HG02571 (cell line): ENCODE measurements at regions not wholly inside any gene's neighbourhood (a gene's known extent, or its start where the extent isn't known, plus 50 kb on each side); places are given as distances from the start of the nearest gene placed in this dataset.

Source experiments
- ATAC-seq: cut with Tn5 transposase; IDR thresholded peaks from one replicate; pipeline ENCODE4 v1.9.1; 2021; ENCODE audit warnings: mild to moderate bottlenecking, moderate library complexity; ENCODE audit not compliant: unreplicated experiment

DNA sequence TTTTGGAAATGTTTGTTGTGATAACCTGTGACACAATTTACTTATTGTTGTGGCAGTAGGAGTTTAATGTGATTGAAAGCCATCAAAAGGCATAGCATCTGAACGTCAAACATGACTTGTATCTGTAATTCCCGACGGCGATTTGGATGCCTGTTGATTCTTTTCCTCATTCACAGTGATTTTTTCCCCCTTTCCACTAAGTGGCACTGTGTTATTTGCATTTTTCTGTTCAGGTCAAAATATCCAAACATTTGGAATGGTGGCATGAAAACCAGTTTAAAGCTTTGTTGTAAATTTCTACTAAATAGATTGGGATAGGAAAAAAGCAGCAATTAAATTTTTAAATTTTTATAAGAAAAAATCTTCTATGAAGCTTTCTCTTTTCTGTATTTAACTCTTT, 259.9 kb upstream of the KCNH8 start:
- no peak for ATAC-seq

DNA sequence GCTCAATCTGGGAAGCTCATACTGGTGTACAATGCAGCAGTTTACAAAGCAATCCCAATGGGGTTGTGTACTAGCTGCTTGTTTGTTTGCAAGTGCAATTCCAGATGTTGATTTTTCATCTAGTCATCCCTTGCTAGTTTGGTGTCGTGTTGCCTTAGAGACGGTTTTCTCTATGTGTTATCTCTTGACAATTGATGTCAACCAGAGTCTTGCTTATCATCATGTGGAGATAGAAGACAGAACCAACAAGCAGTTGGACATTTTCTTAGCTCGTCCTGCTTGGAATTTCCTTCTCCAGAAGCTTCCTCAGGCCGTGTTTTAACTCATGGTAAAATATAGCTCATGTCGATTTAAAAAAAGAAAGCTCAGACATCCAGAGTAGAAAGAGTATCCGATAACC, 262.0 kb upstream of the KCNH8 start:
- ATAC-seq = no peak

DNA sequence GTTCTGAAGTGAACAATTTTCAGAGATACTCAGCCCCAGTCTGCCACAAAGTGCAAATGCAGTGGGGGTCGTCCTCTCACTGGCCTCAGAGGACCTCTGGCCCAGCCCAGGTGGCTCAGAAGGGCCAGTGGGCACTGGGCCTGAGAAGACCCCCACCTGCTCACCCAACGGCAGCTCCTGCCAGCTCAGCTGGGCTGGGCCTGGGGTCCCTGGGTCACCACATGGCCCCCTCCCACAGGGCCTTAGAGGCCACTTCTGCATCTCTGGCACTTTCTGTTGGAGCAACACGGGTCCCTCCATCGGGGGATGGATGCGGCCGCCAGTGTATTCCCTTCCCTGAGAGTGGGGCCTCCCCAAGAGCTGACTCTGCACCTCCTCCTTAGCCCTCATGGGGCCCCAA, 262.7 kb upstream of the KCNH8 start:
- ATAC-seq = no peak

DNA sequence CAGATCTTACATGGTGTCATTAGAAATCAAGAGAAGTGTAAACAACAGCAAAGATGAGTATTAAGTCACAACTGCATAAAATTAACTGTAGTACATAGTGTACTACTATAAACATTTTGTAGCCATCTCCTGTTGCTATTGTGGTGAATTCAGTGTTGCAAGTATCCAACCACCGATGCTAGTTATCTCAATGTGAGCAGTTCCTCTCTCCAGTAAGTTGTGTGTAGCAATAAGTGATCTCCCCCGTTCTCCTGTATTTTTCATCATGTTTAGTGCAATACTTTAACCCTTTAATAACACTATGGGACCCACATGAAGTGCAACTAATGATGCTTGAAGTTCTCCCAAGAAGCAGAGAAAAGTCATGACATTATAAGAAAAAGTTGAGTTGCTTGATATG, 264.7 kb upstream of the KCNH8 start:
- ATAC-seq = no peak

DNA sequence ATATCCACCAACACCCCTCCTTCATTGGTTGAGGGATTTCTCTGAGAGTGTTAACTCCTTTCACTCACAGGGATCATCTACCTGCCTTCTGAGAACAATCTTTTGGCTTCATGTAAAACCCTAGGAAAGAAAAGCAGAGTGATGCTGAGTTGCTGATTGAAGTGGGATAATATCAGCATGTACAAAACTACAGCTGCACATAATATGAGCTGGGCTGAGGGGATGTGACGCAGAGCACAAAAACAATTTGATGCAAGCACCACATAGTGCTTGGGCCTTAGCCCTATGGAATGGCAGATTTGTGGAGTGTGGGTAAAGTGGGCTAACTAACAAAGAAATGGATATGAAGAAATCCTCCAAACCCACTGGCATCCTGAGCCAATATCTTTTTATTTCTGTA, 267.6 kb upstream of the KCNH8 start:
- ATAC-seq = no peak

DNA sequence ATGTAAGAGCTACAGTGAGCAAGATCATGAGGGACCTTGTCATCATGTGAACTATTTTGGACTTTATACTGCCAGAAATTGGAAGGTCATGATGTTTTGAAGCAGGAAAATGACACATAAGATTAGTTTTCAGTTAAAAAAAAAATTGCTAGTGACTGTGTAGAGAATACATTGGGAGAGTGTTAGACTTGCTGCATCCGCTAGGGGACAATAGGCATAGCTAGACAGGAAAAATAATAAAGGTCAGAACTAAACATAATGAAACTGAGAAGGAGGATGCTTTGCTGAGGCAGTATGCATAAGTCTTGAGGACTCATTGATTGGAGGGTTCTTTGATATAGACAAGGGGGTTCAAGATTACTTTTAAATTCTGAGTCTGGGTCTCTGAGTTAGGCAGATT, 275.8 kb upstream of the KCNH8 start:
- ATAC-seq = no peak

DNA sequence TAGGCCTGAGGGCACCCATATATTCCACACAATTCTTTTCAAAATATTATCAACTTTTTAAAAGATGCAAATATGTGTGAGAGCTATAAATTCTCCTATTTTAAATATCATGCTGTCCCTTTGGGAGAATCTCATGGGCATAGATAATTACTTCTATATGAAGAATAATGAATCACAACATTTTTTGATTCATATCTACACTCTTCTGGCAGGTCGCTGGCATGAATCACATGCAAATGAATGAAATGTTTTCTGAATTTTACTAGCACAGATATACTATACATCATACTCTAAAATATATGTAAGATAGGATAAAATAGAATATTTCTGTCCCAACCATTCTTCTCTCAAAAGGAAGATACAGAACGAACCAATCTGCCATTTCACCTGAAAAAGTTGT, 277.7 kb upstream of the KCNH8 start:
- ATAC-seq = no peak

DNA sequence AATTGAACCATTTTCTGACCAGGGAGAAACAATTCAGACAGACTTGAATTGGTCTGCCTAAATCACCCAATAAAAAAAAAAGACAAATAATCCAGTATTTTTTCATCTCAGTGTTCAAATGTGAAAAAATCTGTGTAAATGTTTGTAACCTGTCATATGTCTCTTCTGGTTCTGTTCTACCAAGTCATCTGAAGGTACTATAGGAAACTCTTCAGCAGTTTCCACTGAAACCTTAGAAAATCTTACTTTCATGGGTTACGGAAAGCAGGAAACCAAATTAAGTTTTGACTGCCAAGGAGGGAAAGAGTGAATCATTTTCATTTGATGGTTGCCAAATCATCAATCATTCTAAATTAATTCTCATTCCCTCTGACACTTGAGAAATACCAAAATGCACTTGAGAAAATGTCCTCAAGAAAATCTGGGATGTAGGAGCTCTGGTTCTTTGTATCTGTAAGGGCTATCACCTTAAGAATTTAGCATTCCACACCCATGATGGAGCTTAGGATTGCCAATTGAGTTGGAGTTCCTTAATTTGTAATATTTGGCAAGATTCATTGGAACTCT, 278.2 kb upstream of the KCNH8 start:
- no peak for ATAC-seq

DNA sequence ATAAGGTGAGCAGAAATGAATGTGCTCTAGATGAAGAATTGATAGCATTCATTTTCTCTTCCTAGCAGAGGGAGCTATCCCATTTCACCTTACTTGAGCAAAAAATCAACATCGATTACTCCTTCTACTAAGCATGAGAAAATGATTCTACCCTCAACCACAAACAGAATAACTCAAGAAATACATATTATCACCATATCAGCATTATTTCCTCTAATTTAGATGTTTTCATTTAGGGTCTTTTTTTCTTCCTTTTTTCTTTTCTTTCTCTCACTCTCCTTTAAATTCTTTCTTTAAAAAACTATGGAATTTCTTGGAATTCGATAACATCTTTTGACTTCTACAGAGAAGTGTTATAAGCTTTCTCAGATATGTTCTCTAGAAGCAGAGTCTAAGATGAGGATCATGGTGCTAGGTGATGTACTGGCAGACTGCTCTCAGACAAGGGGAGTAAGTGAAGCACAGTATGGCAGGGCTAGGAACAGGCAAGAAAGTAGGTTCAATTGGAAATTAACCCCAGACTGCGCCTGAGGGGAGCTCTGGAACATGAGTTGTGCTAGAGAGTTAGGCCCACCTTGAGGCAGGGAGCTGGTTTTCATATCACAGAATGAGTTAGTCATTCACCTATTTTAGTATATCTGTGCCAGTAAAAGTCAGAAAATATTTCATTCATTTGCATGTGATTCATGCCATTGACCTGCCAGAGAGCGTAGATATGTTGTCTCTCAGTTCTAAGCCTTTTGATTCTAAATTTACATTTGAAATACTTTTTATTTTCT, 279.2 kb upstream of the KCNH8 start:
- ATAC-seq = no peak

DNA sequence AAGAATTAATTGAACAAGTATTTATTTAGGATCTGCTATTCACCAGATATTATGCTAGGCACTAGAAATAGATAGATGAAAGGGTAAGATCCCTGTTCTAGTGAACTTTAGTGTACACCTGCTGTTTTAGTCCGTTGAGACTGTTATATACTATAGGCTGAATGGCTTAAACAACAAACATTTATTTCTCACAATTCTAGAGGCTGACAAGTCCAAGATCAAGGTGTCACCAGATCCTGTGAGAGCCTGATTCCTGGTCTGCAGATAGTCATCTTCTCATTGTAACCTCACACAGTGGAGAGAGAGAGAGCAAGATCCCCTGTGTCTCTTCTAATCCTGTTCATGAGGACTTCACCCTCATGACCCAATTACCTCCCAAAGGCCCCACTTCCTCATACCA, 281.4 kb upstream of the KCNH8 start:
- no peak for ATAC-seq

DNA sequence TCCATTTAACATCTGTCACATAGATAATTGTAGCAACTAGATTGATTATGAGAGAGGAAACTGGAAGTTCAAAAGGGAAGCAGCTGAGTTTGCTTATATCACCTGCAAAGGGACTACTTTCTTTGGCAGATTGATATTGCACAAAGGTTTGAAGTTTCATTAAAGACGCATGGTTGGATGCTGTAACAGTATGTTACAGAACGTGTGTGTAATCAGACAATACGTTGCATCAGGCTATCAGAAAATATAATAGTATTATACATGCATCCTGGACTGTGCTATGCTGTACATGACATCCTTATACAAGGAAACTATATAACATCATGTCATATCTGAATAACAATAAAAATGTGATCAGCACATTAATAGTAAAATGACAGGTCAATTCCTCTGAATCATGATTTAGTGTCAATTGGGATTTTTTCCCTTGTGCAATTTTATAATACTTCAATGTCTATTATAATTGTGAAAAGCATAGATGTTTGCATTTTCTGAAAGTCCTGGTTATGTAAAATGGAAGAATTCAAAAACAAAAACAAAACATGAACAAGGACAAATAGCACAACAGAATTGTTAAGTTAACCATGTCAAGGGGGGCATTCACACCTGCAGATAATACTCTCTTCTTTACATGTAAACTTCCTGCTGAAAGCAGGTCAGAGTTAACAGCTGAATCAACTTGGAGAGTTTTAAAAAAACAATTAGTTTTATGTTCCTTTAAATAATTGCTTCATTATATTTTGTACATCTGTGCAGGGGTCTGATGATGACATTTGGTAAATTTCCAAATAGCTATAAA, 283.2 kb upstream of the KCNH8 start:
- ATAC-seq = no peak

DNA sequence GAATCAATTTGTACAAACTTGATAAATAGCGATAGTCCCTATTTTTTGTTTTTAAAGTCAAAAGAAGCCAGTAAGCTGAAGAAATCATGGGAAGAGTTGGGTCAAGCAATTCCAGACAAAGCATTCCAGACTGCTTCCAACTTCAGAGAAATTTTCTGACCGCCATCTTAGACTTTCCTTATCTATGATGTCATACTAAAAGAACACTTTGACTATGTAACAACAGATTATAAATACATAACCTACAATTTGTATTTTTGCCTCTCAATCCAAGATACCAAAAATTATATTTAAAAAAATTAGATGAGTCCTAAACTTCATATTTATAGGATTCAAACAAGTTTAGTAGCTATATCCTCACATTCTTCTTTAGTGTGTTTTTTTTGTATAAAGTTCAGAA, 286.2 kb upstream of the KCNH8 start:
- ATAC-seq = no peak

DNA sequence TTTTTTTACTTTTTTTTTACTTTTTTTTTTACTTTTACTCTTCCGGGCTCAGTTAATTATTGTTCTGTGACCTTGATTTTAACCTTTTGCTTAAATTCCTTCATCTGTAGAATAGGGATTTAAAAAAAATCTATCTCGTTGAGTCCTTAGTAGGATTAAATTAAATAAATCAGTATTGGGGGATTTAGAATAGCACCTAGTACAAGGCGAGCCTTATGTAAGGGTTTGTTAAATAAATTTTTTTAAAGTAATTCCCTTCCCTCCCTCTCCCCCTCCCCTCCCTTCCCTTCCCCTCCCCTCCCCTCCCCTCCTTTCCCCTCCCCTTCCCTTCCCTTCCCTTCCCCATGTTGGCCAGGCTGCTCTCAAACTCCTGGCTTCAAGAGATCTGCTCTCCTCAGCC, 287.2 kb upstream of the KCNH8 start:
- no peak for ATAC-seq

DNA sequence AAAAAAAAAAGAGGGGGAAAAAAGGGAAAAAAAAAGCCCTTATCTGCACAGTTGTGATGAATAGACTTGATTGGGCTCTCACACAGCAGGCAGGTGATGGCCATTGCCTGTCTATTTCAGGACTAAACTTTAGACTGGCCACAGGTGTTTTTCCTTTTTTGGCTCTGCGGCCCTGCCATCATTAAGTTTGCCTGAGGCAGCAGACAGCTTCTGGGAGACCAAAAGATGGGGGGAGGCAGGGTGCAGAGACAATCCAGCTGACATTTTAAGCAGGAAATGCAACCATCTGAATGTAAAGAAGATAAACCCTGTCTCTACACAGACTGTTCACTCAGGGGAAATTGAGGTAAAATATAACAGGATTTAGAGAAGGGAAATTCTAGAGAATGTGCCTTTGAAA, 295.0 kb upstream of the KCNH8 start:
- no peak for ATAC-seq

DNA sequence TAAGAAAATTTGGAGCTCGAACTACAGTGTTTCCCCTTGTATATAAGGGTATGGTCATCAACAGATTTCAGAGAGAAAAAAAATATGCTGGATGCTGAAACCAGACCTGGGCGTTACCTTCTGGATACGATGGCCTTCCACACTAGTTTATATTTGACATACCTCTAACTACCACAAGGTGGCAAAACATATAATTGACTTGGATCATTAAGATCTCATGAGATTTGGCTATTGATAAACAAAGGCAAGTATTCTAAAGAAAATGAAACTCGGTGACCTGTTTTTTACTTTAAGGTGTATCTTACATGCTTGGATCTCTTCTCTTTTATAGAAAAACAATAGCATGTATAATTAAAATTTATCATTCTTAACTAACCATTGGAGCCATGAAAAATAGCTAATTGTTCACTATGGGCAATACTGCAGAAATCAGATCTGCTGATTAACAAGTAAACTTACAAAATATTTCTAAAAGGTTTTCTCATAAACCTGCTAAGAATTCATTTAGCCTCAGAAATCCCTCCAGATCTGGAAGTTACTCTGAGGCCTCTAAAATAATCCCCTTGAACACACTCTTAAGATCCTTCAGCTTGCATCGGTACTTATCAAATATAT, 300.6 kb upstream of the KCNH8 start:
- no peak for ATAC-seq

DNA sequence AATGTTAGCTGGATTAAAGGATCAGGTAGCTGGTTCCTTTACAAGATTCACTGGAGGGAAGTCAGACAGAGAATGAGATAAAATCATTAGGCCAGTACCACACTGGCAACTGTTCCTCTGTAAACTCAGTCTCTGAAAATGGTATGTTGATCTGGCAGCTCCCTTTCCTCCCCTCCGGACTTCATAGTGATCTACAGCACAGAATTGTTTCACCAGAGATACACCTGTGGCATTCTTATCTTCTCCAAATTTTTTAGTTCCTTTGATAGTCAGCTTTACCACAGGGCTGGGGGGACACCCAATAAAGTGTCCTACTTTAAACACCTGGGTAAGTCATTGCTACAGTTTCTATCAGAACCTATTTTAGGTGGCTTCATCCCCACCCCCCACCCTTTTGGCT, 304.3 kb upstream of the KCNH8 start:
- ATAC-seq = no peak

DNA sequence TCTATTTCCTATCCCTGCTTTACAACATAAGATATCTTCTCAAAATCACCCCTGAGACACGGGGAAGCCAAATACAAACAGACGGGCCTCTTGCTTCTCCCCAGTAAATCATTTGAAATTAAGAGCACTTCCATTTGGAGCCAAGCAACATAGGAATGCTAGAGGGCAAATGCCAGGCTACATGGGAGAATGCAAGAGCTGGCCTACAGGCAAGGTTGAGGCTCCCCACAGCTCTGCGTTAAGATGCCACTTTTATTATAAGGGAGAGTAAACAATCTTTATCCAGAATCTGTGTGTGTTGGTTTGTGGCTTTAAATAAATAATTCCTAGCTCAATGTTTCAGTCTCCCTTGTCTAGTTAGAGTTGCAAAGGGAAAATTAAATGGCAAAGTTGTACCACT, 305.1 kb upstream of the KCNH8 start:
- no peak for ATAC-seq

DNA sequence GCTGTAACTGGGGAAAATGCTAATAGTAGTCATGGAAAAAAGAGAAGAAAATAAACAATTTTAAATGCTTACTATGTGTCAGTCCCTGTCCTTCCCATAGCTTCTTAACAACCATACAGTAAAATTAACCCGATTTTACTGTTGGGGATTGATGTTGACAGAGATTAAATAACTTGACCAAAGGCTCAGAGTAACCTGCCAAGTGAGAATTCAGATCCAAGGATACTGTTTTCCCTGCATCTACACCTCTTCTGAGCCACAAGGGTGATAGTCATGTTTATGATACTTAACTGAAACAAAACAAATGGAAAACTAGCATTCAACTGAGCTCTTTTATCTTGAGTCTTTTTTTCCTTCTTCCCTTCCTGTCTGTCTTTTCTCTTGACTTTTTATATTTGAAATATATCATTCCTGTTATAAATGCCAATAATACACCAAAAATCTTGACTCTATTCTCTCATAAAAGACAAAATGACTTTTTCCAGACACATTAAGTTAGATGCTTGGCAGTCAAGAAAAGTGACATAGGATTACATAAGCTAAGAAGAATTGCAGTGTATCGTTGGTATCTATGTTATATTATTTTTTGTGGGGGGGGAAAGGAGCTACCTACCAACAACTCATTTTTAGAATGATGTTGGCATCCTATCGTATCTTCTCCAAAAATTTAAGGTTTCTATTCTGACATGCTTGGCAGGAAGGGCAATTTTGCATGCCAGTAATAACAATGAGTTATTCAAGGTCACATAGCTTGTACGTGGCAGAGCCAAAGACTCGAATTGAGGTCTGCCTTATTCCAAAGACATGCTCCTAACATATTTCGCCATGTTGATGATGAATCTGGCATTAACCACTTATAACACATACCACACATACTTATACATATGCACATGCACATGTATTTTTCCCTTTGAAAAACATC, 306.6 kb upstream of the KCNH8 start:
- no peak for ATAC-seq

DNA sequence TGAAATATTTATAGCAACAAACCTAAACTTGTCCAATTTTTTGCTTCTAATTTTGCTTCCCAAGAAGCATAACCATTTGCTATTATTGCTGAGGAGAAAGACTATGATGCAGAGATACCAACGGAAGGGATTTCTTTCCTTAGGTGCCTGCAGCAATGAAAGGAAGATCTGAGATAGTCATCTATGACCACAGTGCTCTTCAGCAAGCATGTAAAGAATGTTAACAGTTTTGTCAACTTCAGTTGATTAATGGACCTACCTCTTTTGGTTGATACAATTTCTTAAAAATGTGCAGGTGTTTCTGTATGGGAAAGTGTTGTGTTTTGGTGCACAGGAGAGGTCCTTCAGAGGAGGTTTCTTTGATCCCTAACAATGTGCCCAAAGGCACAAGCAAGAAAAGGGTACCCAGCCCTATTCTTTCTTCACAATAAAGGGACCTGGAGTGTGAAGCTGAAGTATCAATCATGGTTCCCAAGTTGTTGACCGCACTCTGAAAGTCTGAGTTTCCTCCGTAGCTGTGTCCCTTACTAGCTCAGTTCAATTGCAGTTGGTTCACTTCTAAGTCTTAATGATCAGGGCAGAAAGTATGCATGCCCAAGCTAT, 307.7 kb upstream of the KCNH8 start:
- no peak for ATAC-seq

DNA sequence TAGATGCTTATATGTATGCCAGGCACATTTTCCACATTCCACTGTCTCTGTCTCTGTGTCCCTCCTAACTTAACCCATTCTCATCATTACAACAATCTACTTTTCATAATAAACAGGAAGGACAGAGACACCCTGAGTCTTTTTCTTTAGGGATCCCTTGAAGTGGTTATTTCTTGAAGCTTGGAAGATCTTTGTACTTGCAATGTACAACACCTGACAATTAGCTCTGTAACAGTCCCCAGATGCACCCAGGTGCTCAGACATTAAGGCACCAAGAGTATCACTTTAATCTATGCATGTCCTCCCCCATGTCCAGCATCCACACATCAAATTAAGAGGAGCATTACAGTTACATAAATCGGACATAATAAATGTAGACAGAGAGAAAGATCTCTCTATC, 309.6 kb upstream of the KCNH8 start:
- ATAC-seq = no peak
